Activated naive CD8-positive, alpha-beta T cell treated with anti-CD3 and anti-CD28 coated beads, Interleukin-2, amount 10 ng/mL, durations not matched to agents 7 days and 5 days (primary cell): ENCODE measurements at regions not wholly inside any gene's neighbourhood (a gene's known extent, or its start where the extent isn't known, plus 50 kb on each side); places are given as distances from the start of the nearest gene placed in this dataset.

Experiments used
- ATAC-seq: fragments of 150-1000 bp; cut with Tn5 transposase; one replicate; pipeline ENCODE4 v1.10.0; 2021; ENCODE audit warnings: low read depth, moderate library complexity
- POLR2A ChIA-PET: fragments of 350-600 bp; sonication (Branson Sonifier 250); formaldehyde crosslinking; loops from one replicate; lab custom pipeline; 2021; ENCODE audit warnings: antibody characterized with exemption; lab: Charles Lee
- DNase-seq: peaks from one replicate; pipeline ENCODE4 v3.0.0; 2021
- H3K27ac Mint-ChIP-seq: one replicate; pipeline ENCODE4 v1.8.0; 2022; ENCODE audit warnings: mild to moderate bottlenecking, mixed read lengths
- H3K27me3 Mint-ChIP-seq: one replicate; pipeline ENCODE4 v1.8.0; 2022; ENCODE audit warnings: mild to moderate bottlenecking, moderate library complexity, mixed read lengths
- H3K36me3 Mint-ChIP-seq: one replicate; pipeline ENCODE4 v1.8.0; 2021; ENCODE audit warnings: mild to moderate bottlenecking, mixed read lengths
- H3K4me1 Mint-ChIP-seq: one replicate; pipeline ENCODE4 v1.8.0; 2021; ENCODE audit warnings: mixed read lengths
- H3K4me3 Mint-ChIP-seq: one replicate; pipeline ENCODE4 v1.8.0; 2022; ENCODE audit warnings: mild to moderate bottlenecking, moderate library complexity, mixed read lengths
- H3K9me3 Mint-ChIP-seq: one replicate; pipeline ENCODE4 v1.8.0; 2021; ENCODE audit warnings: mixed read lengths

GRCh38 chr5:85096421-85096820 lies 711.7 kb upstream of the EDIL3 start:
- H3K9me3 Mint-ChIP-seq = peaks cover 5% of the 10 kb centered on the region
- H3K4me3 Mint-ChIP-seq = no peak overlapping the region
- DNase-seq = no peak

GRCh38 chr5:85108471-85108870 lies 723.8 kb upstream of the EDIL3 start:
- POLR2A ChIA-PET = no interaction called here
- DNase-seq (no peak), ATAC-seq (no peak)
- Mint-ChIP-seq H3K36me3 (no peaks in the 10 kb centered on the region), H3K4me1 (no peaks in the 10 kb centered on the region), H3K9me3 (no peaks in the 10 kb centered on the region), H3K4me3 (no peak overlapping the region), H3K27me3 (no peaks in the 10 kb centered on the region), H3K27ac (no peak overlapping the region)

More at GRCh38 chr5:85096421-85096820, 711.7 kb upstream of the EDIL3 start:
- Mint-ChIP-seq H3K27me3 (no peaks in the 10 kb centered on the region), H3K36me3 (no peaks in the 10 kb centered on the region), H3K4me1 (no peaks in the 10 kb centered on the region), H3K27ac (no peak overlapping the region)
- ATAC-seq = no peak
- POLR2A ChIA-PET = no interaction called here

DNA sequence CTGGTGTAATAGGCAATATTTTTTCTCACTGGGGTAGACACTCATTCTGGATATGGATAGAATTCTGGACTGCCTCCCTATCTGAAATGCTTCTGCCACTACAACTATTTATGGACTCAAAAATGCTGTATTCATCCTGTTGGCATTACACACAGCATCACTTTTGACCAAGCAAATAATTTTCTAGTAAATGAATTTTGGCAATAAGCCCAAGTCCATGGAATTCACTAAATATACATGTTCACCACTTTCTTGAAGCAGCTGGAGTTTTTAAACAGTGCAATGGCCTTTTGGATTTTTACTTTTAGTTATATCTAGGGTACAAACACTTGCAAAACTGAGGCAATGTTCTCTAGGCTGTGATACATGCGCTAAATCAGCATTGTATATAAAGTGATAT lies 724.9 kb upstream of the EDIL3 start:
- no peak overlapping the region for H3K4me3 Mint-ChIP-seq
- no peaks in the 10 kb centered on the region for H3K27me3 Mint-ChIP-seq
- ATAC-seq (no peak), DNase-seq (no peak)
- POLR2A ChIA-PET = no interaction called here
- H3K9me3 Mint-ChIP-seq = no peaks in the 10 kb centered on the region
- H3K4me1 Mint-ChIP-seq = no peaks in the 10 kb centered on the region
- no peaks in the 10 kb centered on the region for H3K36me3 Mint-ChIP-seq
- no peak overlapping the region for H3K27ac Mint-ChIP-seq

GRCh38 chr5:85132269-85132668 lies 747.6 kb upstream of the EDIL3 start:
- H3K27me3 Mint-ChIP-seq = no peaks in the 10 kb centered on the region
- H3K4me1 Mint-ChIP-seq = no peaks in the 10 kb centered on the region
- no peak for ATAC-seq
- no peaks in the 10 kb centered on the region for H3K36me3 Mint-ChIP-seq
- H3K9me3 Mint-ChIP-seq = peaks cover 2% of the 10 kb centered on the region
- no peak for DNase-seq
- no peak overlapping the region for H3K27ac Mint-ChIP-seq
- POLR2A ChIA-PET = no interaction called here
- H3K4me3 Mint-ChIP-seq = no peak overlapping the region

DNA sequence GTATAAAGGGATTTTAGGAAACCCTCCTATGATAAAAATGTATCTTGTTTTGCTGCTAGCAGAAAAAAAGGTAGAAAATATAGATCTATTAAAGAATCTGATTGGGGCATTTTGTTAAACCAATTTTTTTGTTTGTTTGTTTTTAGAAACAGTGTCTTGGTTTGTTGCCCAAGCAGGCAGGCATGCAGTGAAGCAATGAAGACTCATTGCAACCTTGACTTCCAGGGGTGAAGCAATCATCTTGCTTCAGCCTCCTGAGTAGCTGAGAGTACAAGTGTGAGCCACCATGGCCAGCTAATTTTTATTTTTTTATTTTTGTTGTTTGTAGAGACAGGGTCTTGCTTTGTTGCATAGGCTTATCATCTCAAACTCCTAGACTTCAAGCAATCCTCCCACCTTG lies 755.8 kb upstream of the EDIL3 start:
- H3K27ac Mint-ChIP-seq = no peak overlapping the region
- peaks cover 2% of the 10 kb centered on the region for H3K9me3 Mint-ChIP-seq
- ATAC-seq (no peak), DNase-seq (no peak)
- no peak overlapping the region for H3K4me3 Mint-ChIP-seq
- POLR2A ChIA-PET = no interaction called here
- no peaks in the 10 kb centered on the region for H3K4me1 Mint-ChIP-seq
- no peaks in the 10 kb centered on the region for H3K27me3 Mint-ChIP-seq
- H3K36me3 Mint-ChIP-seq = no peaks in the 10 kb centered on the region

DNA sequence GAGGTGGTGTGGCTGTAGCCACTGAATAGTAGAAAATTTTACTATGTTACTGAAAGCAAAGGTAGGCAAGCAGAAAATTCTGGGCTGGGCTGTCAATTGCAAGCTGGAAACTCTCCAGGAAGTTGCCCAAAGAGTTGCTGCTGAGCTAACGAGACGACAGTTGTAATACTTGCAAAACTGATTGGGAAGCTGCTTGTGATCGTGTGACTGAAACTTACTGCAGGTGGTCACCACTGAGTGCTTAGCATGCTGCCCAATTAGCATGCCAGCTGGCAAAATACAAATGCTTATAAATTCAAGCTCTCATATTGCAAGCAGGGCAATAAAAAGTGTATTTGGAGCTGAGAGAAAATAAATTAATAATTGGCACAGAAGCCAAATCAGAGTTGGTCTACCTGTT lies 758.5 kb upstream of the EDIL3 start:
- H3K27ac Mint-ChIP-seq = no peak overlapping the region
- no peaks in the 10 kb centered on the region for H3K36me3 Mint-ChIP-seq
- DNase-seq (no peak), ATAC-seq (no peak)
- POLR2A ChIA-PET = no interaction called here
- no peaks in the 10 kb centered on the region for H3K27me3 Mint-ChIP-seq
- no peak overlapping the region for H3K4me3 Mint-ChIP-seq
- no peaks in the 10 kb centered on the region for H3K4me1 Mint-ChIP-seq
- H3K9me3 Mint-ChIP-seq = no peaks in the 10 kb centered on the region

- POLR2A ChIA-PET = no interaction called here
- no peaks in the 10 kb centered on the region for H3K4me1 Mint-ChIP-seq
- no peaks in the 10 kb centered on the region for H3K27me3 Mint-ChIP-seq
- no peak for ATAC-seq
- no peak overlapping the region for H3K27ac Mint-ChIP-seq
- no peak overlapping the region for H3K4me3 Mint-ChIP-seq
- DNase-seq = no peak
- H3K9me3 Mint-ChIP-seq = no peaks in the 10 kb centered on the region
- no peaks in the 10 kb centered on the region for H3K36me3 Mint-ChIP-seq
These were observed 764.0 kb upstream of the EDIL3 start for GRCh38 chr5:85148701-85149100.

DNA sequence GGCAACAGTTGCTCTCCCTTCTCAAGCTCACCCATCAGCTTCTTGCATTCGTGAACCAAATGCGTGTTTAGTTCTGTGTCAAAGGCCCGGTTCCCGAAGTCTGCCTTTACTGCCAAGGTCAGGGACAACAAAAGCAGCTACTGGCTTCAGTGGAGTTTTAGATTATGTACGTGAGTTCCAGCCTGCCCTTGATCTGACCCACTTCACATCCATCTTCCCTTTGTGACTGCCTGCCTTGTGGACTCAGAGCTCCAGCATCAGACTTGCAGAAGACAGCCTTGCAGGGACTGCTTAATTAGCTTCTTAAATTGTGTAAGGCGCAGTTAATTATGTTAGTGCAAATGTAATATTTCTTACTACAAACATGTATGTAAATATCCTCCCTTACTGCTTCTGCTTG lies 774.7 kb upstream of the EDIL3 start:
- POLR2A ChIA-PET = no interaction called here
- Mint-ChIP-seq H3K4me1 (no peaks in the 10 kb centered on the region), H3K4me3 (no peak overlapping the region), H3K9me3 (peaks cover 1% of the 10 kb centered on the region), H3K27me3 (no peaks in the 10 kb centered on the region), H3K36me3 (no peaks in the 10 kb centered on the region), H3K27ac (no peak overlapping the region)
- ATAC-seq = no peak
- DNase-seq = no peak

DNA sequence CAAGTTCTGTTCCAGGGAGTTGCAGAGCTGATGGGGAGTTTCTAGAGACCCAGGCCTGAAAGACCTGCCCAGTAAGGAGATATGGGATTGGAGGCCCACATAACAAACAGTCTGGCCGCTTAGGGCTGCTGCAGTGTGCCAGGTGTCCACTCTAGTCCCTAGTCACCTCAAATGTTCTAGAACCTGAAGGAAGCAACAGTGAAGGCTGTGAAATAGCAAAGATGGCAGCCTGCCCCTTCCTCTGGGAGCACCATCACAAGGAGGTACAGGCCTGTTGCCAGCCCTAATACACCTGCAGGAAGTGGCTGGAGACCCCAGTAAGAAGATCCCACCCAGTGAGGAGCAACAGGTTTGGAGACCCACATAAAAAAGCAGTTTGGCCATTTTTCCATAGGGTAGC lies 783.8 kb upstream of the EDIL3 start:
- ATAC-seq = no peak
- H3K4me3 Mint-ChIP-seq = no peak overlapping the region
- no peak overlapping the region for H3K27ac Mint-ChIP-seq
- H3K4me1 Mint-ChIP-seq = no peaks in the 10 kb centered on the region
- no peak for DNase-seq
- H3K9me3 Mint-ChIP-seq = peaks cover 3% of the 10 kb centered on the region
- no peaks in the 10 kb centered on the region for H3K36me3 Mint-ChIP-seq
- POLR2A ChIA-PET = no interaction called here
- no peaks in the 10 kb centered on the region for H3K27me3 Mint-ChIP-seq

DNA sequence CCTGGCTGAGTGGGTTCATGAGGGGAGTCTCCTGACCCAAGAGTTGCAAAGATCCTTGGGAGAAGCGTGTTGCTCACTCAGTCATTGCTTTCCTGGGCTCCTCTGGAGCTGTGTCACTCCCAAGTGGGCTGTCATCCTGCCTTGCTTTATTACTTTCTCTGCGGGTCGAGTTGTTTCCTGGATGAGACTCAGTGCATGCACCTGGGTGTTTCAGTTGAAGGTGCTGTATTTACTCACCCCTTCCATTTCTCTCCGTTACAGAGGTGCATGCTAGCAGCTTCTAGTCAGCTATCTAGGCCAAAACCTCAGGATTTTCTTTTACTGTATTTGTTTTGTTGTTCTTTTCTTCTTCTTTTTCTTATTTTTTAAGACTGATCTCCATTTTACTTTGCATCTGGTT lies 785.5 kb upstream of the EDIL3 start:
- ATAC-seq = no peak

DNA sequence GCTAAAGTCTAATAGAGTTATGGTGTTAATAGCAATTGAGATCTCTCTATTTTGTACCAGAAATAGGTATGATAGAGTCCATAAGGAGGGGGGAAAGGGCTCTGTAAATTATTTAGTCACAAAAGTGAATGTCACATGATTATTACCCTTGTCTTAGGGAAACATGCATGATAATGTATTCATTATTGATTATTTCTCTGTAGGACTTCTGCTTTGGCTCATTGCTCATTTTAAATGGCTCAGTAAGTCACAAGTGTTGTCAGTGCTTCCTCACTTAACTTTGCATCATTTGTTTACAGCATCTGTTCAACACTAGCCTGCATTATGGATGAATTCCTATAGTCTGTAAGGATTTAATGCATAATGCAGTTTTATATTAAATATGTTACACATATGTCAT lies 788.8 kb upstream of the EDIL3 start:
- DNase-seq (no peak), ATAC-seq (no peak)
- no peak overlapping the region for H3K27ac Mint-ChIP-seq
- H3K4me1 Mint-ChIP-seq = no peaks in the 10 kb centered on the region
- no peaks in the 10 kb centered on the region for H3K27me3 Mint-ChIP-seq
- POLR2A ChIA-PET = no interaction called here
- H3K4me3 Mint-ChIP-seq = no peak overlapping the region
- no peaks in the 10 kb centered on the region for H3K9me3 Mint-ChIP-seq
- H3K36me3 Mint-ChIP-seq = no peaks in the 10 kb centered on the region

More for the DNA sequence above, 785.5 kb upstream of the EDIL3 start:
- Mint-ChIP-seq H3K9me3 (peaks cover 3% of the 10 kb centered on the region), H3K27me3 (no peaks in the 10 kb centered on the region), H3K27ac (no peak overlapping the region), H3K4me3 (no peak overlapping the region), H3K4me1 (no peaks in the 10 kb centered on the region), H3K36me3 (no peaks in the 10 kb centered on the region)
- DNase-seq = no peak
- POLR2A ChIA-PET = no interaction called here

DNA sequence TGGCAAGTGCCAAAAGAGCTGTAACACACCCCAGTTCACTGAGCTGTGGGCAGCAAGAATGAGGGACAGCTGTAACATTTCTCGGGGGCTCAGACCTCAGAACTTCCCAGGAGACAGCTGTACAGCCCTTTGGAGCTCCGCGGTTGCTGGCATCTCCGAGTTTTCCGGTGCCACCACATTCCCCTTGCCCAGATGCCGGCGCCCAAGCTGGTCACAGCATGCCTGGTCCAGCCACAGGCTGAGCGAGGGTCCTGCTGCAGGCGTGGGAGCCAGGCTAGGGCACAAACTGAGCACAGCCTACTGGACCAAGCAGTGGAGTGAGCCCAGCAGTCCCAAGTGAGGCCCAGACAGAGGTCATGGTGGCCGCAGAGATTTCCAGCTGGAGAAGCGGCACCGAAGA lies 797.7 kb upstream of the EDIL3 start:
- Mint-ChIP-seq H3K27me3 (no peaks in the 10 kb centered on the region), H3K4me1 (no peaks in the 10 kb centered on the region), H3K36me3 (no peaks in the 10 kb centered on the region), H3K27ac (no peak overlapping the region), H3K4me3 (no peak overlapping the region), H3K9me3 (no peaks in the 10 kb centered on the region)
- POLR2A ChIA-PET = no interaction called here
- DNase-seq = no peak
- no peak for ATAC-seq

DNA sequence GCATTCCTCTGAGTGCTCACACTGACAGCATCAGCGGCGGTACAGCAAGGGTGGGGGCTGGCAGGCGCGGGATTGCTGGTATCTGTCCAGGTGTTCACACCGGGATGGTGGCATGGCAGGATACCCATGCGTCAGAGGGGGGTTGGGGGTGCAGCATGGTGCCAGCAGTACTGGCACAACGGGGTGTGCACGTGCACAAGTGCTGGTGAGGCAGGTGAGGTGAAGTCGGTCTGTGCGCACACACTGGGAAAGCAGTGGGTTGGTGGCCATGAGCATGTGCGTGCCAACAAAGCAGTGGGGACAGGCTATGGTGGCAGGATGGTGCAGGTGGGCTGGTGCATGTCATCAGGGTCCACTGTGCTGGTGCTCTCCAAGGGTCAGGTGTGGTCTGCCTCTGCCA lies 819.6 kb upstream of the EDIL3 start:
- no peak overlapping the region for H3K27ac Mint-ChIP-seq

DNA sequence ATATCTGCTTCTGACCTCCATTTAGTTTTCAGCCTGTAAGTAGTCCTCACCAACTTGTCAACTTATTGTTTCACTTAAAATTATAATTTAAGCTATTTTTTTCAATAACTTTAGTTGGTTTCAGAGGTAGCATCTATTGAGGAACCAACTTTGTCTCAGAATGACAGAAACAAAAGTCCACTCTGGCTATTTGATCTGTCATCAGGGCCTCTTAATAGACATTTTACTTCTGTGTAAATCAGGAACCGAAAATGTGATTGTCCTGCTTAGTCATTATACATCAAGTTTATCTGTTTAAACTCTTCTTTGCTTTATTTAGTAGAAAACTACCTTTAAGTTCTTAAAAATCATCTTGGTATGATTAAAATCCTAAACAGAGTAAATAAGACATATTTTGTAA lies 820.8 kb upstream of the EDIL3 start:
- no peaks in the 10 kb centered on the region for H3K27me3 Mint-ChIP-seq
- POLR2A ChIA-PET = no interaction called here
- no peak for ATAC-seq
- DNase-seq = no peak
- peaks cover 1% of the 10 kb centered on the region for H3K9me3 Mint-ChIP-seq
- H3K36me3 Mint-ChIP-seq = no peaks in the 10 kb centered on the region
- H3K4me1 Mint-ChIP-seq = no peaks in the 10 kb centered on the region
- no peak overlapping the region for H3K4me3 Mint-ChIP-seq
- no peak overlapping the region for H3K27ac Mint-ChIP-seq

More for the DNA sequence above, 819.6 kb upstream of the EDIL3 start:
- Mint-ChIP-seq H3K4me3 (no peak overlapping the region), H3K36me3 (no peaks in the 10 kb centered on the region), H3K27me3 (no peaks in the 10 kb centered on the region), H3K9me3 (peaks cover 1% of the 10 kb centered on the region), H3K4me1 (no peaks in the 10 kb centered on the region)
- DNase-seq (no peak), ATAC-seq (no peak)
- POLR2A ChIA-PET = no interaction called here

- H3K27me3 Mint-ChIP-seq = no peaks in the 10 kb centered on the region
- POLR2A ChIA-PET = no interaction called here
- ATAC-seq (no peak), DNase-seq (no peak)
- H3K27ac Mint-ChIP-seq = no peak overlapping the region
- no peaks in the 10 kb centered on the region for H3K36me3 Mint-ChIP-seq
- H3K4me3 Mint-ChIP-seq = no peak overlapping the region
- H3K4me1 Mint-ChIP-seq = no peaks in the 10 kb centered on the region
- H3K9me3 Mint-ChIP-seq = peaks cover 1% of the 10 kb centered on the region
These were observed 840.7 kb upstream of the EDIL3 start for GRCh38 chr5:85225388-85225787.
